ENCODE measurements at regions not wholly inside any gene's neighbourhood (a gene's known extent, or its start where the extent isn't known, plus 50 kb on each side); places are given as distances from the start of the nearest gene placed in this dataset.

DNA sequence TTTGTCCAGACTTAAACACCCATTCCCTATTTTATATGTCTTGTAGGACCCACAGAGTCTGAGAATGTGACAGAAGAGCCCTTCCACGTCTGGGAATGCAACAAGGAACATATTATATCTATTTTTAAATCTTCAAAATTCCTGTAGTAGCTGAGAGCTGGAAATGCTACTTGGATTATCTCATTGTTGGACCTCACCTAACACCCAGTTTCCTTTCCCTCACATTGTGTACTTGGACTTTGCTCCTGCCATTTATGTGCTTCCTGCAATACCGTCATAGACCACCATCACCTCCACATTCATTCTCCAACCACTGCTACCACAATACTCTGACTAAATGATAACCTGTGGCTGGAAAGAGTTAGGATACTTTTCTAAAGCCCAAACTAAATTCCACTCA is 335.4 kb downstream of the COL12A1 start (continued):
- no peak for TF ChIP-seq FOXA1 (IDR thresholded peaks at IDR 0.05)
- 0 out of 2 replicates have a peak, but pooled peaks have one; percentile 8 for TF ChIP-seq FOXA1 (CRISPR knock-in tag; IDR thresholded peaks at IDR 0.05)
- TF ChIP-seq, protein P1, sequence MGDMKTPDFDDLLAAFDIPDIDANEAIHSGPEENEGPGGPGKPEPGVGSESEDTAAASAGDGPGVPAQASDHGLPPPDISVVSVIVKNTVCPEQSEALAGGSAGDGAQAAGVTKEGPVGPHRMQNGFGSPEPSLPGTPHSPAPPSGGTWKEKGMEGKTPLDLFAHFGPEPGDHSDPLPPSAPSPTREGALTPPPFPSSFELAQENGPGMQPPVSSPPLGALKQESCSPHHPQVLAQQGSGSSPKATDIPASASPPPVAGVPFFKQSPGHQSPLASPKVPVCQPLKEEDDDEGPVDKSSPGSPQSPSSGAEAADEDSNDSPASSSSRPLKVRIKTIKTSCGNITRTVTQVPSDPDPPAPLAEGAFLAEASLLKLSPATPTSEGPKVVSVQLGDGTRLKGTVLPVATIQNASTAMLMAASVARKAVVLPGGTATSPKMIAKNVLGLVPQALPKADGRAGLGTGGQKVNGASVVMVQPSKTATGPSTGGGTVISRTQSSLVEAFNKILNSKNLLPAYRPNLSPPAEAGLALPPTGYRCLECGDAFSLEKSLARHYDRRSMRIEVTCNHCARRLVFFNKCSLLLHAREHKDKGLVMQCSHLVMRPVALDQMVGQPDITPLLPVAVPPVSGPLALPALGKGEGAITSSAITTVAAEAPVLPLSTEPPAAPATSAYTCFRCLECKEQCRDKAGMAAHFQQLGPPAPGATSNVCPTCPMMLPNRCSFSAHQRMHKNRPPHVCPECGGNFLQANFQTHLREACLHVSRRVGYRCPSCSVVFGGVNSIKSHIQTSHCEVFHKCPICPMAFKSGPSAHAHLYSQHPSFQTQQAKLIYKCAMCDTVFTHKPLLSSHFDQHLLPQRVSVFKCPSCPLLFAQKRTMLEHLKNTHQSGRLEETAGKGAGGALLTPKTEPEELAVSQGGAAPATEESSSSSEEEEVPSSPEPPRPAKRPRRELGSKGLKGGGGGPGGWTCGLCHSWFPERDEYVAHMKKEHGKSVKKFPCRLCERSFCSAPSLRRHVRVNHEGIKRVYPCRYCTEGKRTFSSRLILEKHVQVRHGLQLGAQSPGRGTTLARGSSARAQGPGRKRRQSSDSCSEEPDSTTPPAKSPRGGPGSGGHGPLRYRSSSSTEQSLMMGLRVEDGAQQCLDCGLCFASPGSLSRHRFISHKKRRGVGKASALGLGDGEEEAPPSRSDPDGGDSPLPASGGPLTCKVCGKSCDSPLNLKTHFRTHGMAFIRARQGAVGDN (CRISPR knock-in tag; IDR thresholded peaks at IDR 0.05), result no peak
- TF ChIP-seq ZC3H4 (CRISPR knock-in tag; IDR thresholded peaks at IDR 0.05; ENCODE audit: borderline replicate concordance), result no peak
- TF ChIP-seq, protein P2, sequence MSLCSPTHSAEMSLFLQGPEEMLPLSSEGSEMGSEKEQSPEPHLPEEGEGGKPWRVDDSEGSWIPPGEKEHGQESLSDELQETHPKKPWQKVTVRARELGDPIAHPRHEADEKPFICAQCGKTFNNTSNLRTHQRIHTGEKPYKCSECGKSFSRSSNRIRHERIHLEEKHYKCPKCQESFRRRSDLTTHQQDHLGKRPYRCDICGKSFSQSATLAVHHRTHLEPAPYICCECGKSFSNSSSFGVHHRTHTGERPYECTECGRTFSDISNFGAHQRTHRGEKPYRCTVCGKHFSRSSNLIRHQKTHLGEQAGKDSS (CRISPR knock-in tag; IDR thresholded peaks at IDR 0.05; ENCODE audit: borderline replicate concordance, low read depth), result no peak
- TF ChIP-seq GATAD2A (CRISPR knock-in tag; IDR thresholded peaks at IDR 0.05), result peak; percentile 30; the same call in 1 of the 2 replicates
- TF ChIP-seq, protein P3, sequence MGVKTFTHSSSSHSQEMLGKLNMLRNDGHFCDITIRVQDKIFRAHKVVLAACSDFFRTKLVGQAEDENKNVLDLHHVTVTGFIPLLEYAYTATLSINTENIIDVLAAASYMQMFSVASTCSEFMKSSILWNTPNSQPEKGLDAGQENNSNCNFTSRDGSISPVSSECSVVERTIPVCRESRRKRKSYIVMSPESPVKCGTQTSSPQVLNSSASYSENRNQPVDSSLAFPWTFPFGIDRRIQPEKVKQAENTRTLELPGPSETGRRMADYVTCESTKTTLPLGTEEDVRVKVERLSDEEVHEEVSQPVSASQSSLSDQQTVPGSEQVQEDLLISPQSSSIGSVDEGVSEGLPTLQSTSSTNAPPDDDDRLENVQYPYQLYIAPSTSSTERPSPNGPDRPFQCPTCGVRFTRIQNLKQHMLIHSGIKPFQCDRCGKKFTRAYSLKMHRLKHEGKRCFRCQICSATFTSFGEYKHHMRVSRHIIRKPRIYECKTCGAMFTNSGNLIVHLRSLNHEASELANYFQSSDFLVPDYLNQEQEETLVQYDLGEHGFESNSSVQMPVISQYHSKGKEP (CRISPR knock-in tag; IDR thresholded peaks at IDR 0.05), result no peak
- TF ChIP-seq RARA (CRISPR knock-in tag; IDR thresholded peaks at IDR 0.05), result no peak
- TF ChIP-seq SPEN (CRISPR knock-in tag; IDR thresholded peaks at IDR 0.05; ENCODE audit: low read depth), result no peak
- TF ChIP-seq, protein P4, sequence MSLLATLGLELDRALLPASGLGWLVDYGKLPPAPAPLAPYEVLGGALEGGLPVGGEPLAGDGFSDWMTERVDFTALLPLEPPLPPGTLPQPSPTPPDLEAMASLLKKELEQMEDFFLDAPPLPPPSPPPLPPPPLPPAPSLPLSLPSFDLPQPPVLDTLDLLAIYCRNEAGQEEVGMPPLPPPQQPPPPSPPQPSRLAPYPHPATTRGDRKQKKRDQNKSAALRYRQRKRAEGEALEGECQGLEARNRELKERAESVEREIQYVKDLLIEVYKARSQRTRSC (CRISPR knock-in tag; IDR thresholded peaks at IDR 0.05; ENCODE audit: low read depth), result no peak
- peak; percentile 88 for TF ChIP-seq SRF (IDR thresholded peaks at IDR 0.05; ENCODE audit: low read depth, low read length)
- peak; percentile 20; the same call in 1 of the 2 replicates for TF ChIP-seq HMG20A (CRISPR knock-in tag; IDR thresholded peaks at IDR 0.05; ENCODE audit: borderline replicate concordance)
- TF ChIP-seq ZFP36L2 (CRISPR knock-in tag; IDR thresholded peaks at IDR 0.05), result no peak
- no peak for TF ChIP-seq MAF1 (CRISPR knock-in tag; IDR thresholded peaks at IDR 0.05; ENCODE audit: borderline replicate concordance)
- no peak for TF ChIP-seq NFKBIZ (CRISPR knock-in tag; IDR thresholded peaks at IDR 0.05)
- TF ChIP-seq, protein P5, sequence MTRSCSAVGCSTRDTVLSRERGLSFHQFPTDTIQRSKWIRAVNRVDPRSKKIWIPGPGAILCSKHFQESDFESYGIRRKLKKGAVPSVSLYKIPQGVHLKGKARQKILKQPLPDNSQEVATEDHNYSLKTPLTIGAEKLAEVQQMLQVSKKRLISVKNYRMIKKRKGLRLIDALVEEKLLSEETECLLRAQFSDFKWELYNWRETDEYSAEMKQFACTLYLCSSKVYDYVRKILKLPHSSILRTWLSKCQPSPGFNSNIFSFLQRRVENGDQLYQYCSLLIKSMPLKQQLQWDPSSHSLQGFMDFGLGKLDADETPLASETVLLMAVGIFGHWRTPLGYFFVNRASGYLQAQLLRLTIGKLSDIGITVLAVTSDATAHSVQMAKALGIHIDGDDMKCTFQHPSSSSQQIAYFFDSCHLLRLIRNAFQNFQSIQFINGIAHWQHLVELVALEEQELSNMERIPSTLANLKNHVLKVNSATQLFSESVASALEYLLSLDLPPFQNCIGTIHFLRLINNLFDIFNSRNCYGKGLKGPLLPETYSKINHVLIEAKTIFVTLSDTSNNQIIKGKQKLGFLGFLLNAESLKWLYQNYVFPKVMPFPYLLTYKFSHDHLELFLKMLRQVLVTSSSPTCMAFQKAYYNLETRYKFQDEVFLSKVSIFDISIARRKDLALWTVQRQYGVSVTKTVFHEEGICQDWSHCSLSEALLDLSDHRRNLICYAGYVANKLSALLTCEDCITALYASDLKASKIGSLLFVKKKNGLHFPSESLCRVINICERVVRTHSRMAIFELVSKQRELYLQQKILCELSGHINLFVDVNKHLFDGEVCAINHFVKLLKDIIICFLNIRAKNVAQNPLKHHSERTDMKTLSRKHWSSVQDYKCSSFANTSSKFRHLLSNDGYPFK (CRISPR knock-in tag; IDR thresholded peaks at IDR 0.05; ENCODE audit: borderline replicate concordance), result no peak
- TF ChIP-seq, protein P6, sequence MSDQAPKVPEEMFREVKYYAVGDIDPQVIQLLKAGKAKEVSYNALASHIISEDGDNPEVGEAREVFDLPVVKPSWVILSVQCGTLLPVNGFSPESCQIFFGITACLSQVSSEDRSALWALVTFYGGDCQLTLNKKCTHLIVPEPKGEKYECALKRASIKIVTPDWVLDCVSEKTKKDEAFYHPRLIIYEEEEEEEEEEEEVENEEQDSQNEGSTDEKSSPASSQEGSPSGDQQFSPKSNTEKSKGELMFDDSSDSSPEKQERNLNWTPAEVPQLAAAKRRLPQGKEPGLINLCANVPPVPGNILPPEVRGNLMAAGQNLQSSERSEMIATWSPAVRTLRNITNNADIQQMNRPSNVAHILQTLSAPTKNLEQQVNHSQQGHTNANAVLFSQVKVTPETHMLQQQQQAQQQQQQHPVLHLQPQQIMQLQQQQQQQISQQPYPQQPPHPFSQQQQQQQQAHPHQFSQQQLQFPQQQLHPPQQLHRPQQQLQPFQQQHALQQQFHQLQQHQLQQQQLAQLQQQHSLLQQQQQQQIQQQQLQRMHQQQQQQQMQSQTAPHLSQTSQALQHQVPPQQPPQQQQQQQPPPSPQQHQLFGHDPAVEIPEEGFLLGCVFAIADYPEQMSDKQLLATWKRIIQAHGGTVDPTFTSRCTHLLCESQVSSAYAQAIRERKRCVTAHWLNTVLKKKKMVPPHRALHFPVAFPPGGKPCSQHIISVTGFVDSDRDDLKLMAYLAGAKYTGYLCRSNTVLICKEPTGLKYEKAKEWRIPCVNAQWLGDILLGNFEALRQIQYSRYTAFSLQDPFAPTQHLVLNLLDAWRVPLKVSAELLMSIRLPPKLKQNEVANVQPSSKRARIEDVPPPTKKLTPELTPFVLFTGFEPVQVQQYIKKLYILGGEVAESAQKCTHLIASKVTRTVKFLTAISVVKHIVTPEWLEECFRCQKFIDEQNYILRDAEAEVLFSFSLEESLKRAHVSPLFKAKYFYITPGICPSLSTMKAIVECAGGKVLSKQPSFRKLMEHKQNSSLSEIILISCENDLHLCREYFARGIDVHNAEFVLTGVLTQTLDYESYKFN (CRISPR knock-in tag; conservative IDR thresholded peaks at IDR 0.05), result 0 out of 2 replicates have a peak, but pooled peaks have one; percentile 16

All from HepG2 (cell line).